ENCODE measurements at regions not wholly inside any gene's neighbourhood (a gene's known extent, or its start where the extent isn't known, plus 50 kb on each side); places are given as distances from the start of the nearest gene placed in this dataset.
"Not testable (repeated sequence)": the region's sequence is repeated elsewhere in the genome, so short reads cannot be mapped to it uniquely, and the experiment has no call there.

GRCh38 chr1:228669242-228669585 lies 66.1 kb upstream of the RHOU start:
- no peak for DNase-seq (ENCODE audit: low read depth)

DNA sequence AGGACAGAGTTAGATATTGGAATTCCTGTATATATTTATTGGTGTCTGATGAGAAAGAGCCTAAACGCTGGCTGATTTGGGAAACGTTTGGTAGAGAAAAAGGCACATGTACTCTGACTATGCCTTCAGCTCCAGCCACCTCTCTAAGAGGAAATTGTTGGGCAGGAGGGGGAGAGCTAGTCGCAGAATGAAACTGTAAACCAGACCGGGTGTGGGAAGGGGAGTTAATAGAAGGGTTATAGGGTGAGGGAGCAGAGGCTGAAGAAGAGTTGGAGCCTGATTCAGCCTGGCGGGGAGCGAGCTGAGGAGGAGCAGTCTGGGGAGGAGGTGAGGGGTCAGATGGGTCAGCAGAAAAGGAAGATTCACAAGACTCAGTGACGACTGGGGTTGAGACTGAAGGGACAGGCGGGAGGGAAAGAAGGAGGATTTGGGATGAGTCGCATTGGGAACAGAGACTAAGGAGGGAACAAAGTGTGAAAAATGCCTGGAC lies 54.2 kb upstream of the RHOU start:
- DNase-seq (ENCODE audit: low read depth) = not testable (repeated sequence)

DNA sequence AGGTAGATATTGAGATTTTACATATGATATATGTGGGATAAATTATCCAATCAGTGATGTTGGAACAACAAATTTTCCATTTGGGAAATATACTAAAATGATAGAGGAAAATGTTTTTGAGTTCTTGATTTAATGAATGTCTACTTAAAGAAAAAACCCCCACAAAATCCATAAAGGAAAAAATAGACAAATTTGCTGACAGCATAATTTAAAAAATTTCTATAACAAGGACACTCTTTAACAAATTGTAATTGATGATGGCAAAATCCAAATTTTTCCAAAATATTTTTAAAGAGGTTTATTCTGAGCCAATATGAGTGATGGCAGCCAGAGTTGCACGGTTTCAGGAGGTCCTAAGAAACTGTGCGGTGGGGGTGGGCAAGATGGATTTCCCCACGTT lies 51.9 kb upstream of the RHOU start:
- DNase-seq (ENCODE audit: low read depth) = no peak

DNA sequence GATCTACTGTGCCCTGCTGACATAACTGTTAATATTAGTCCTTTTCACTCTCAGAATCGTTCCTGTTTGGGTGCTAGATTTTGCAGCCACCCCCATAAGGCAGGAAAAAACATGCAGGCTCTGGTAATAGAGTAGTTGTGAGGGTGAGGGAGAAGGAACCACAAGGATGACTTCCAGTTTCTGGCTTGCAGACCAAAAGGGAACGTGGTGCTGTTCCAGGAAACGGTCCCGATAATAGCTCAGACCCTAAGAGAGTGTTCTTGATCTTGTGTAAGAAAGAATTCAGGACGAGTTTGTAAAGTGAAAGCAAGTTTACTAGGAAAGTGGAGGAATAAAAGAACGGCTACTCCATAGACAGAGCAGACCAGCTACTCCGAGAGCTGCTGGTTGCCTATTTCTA lies 50.7 kb upstream of the RHOU start:
- no peak for DNase-seq (ENCODE audit: low read depth)

GRCh38 chr1:228685081-228685660 lies 50.1 kb upstream of the RHOU start:
- DNase-seq (ENCODE audit: low read depth) = no peak
